Activated CD4-positive, alpha-beta T cell treated with anti-CD3 and anti-CD28 coated beads, Interleukin-2, amount 10 ng/mL, durations not matched to agents 24 days and 14 days (primary cell): ENCODE measurements at regions not wholly inside any gene's neighbourhood (a gene's known extent, or its start where the extent isn't known, plus 50 kb on each side); places are given as distances from the start of the nearest gene placed in this dataset.
"Not testable (repeated sequence)": the region's sequence is repeated elsewhere in the genome, so short reads cannot be mapped to it uniquely, and the experiment has no call there.

Experiments used
- DNase-seq: peaks from one replicate; pipeline ENCODE4 v3.0.0; 2022
- H3K27ac Mint-ChIP-seq: one replicate; pipeline ENCODE4 v1.8.0; 2022; ENCODE audit warnings: mild to moderate bottlenecking, mixed read lengths
- H3K27me3 Mint-ChIP-seq: one replicate; pipeline ENCODE4 v1.8.0; 2022; ENCODE audit warnings: mixed read lengths
- H3K36me3 Mint-ChIP-seq: one replicate; pipeline ENCODE4 v1.8.0; 2022; ENCODE audit warnings: low read depth, mild to moderate bottlenecking, mixed read lengths
- H3K4me1 Mint-ChIP-seq: one replicate; pipeline ENCODE4 v1.8.0; 2021; ENCODE audit warnings: mixed read lengths
- H3K4me3 Mint-ChIP-seq: one replicate; pipeline ENCODE4 v1.8.0; 2022; ENCODE audit warnings: mild to moderate bottlenecking, moderate library complexity, mixed read lengths
- H3K9me3 Mint-ChIP-seq: one replicate; pipeline ENCODE4 v1.8.0; 2021; ENCODE audit warnings: mixed read lengths
- intact Hi-C: fragments of 100-400 bp; cut with micrococcal nuclease; formaldehyde crosslinking; loops from one replicate; pipeline ENCODE4 v1.15.1; 2023

- intact Hi-C loops: no loop called here
- H3K9me3 Mint-ChIP-seq: no peaks in the 10 kb centered on the region
- H3K4me3 Mint-ChIP-seq: no peak overlapping the region
- DNase-seq: no peak
- no peaks in the 10 kb centered on the region for H3K4me1 Mint-ChIP-seq
- no peak overlapping the region for H3K27ac Mint-ChIP-seq
- H3K36me3 Mint-ChIP-seq: no peaks in the 10 kb centered on the region
- no peaks in the 10 kb centered on the region for H3K27me3 Mint-ChIP-seq
Measured at GRCh38 chr7:136292365-136292764, 315.2 kb upstream of the MTPN start.

GRCh38 chr7:136290351-136290750, 313.2 kb upstream of the MTPN start:
- intact Hi-C loops: no loop called here
- Mint-ChIP-seq H3K36me3 (no peaks in the 10 kb centered on the region), H3K9me3 (no peaks in the 10 kb centered on the region), H3K4me3 (no peak overlapping the region), H3K27ac (no peak overlapping the region), H3K4me1 (no peaks in the 10 kb centered on the region), H3K27me3 (no peaks in the 10 kb centered on the region)
- no peak for DNase-seq

GRCh38 chr7:136278057-136278456, 300.9 kb upstream of the MTPN start:
- H3K4me3 Mint-ChIP-seq: no peak overlapping the region
- no peaks in the 10 kb centered on the region for H3K4me1 Mint-ChIP-seq
- H3K36me3 Mint-ChIP-seq: no peaks in the 10 kb centered on the region
- no peaks in the 10 kb centered on the region for H3K9me3 Mint-ChIP-seq
- H3K27ac Mint-ChIP-seq: no peak overlapping the region
- intact Hi-C loops: no loop called here
- no peaks in the 10 kb centered on the region for H3K27me3 Mint-ChIP-seq
- no peak for DNase-seq

- no peaks in the 10 kb centered on the region for H3K36me3 Mint-ChIP-seq
- intact Hi-C loops: no loop called here
- no peak overlapping the region for H3K27ac Mint-ChIP-seq
Measured at GRCh38 chr7:136275794-136276193, 298.6 kb upstream of the MTPN start.

GRCh38 chr7:136274636-136275345, 297.6 kb upstream of the MTPN start:
- H3K36me3 Mint-ChIP-seq: no peaks in the 10 kb centered on the region
- H3K9me3 Mint-ChIP-seq: no peaks in the 10 kb centered on the region
- no peak for DNase-seq
- no peak overlapping the region for H3K4me3 Mint-ChIP-seq
- no peak overlapping the region for H3K27ac Mint-ChIP-seq
- no peaks in the 10 kb centered on the region for H3K4me1 Mint-ChIP-seq
- intact Hi-C loops: no loop called here
- no peaks in the 10 kb centered on the region for H3K27me3 Mint-ChIP-seq

More at GRCh38 chr7:136275794-136276193, 298.6 kb upstream of the MTPN start:
- H3K9me3 Mint-ChIP-seq: no peaks in the 10 kb centered on the region
- H3K4me1 Mint-ChIP-seq: no peaks in the 10 kb centered on the region
- H3K4me3 Mint-ChIP-seq: no peak overlapping the region
- no peak for DNase-seq
- H3K27me3 Mint-ChIP-seq: no peaks in the 10 kb centered on the region

- H3K27me3 Mint-ChIP-seq: no peaks in the 10 kb centered on the region
- no peak overlapping the region for H3K27ac Mint-ChIP-seq
- intact Hi-C loops: no loop called here
- no peaks in the 10 kb centered on the region for H3K36me3 Mint-ChIP-seq
- H3K4me3 Mint-ChIP-seq: no peak overlapping the region
- peaks cover 4% of the 10 kb centered on the region for H3K9me3 Mint-ChIP-seq
- no peaks in the 10 kb centered on the region for H3K4me1 Mint-ChIP-seq
- DNase-seq: no peak
Measured at GRCh38 chr7:136272934-136273333, 295.8 kb upstream of the MTPN start.

GRCh38 chr7:136267822-136268221, 290.7 kb upstream of the MTPN start:
- no peak overlapping the region for H3K27ac Mint-ChIP-seq
- no peak for DNase-seq
- no peak overlapping the region for H3K4me3 Mint-ChIP-seq

GRCh38 chr7:136266457-136266856, 289.3 kb upstream of the MTPN start:
- DNase-seq: no peak
- no peaks in the 10 kb centered on the region for H3K4me1 Mint-ChIP-seq
- H3K4me3 Mint-ChIP-seq: no peak overlapping the region

More at GRCh38 chr7:136267822-136268221, 290.7 kb upstream of the MTPN start:
- intact Hi-C loops: no loop called here
- H3K9me3 Mint-ChIP-seq: peaks cover 18% of the 10 kb centered on the region
- no peaks in the 10 kb centered on the region for H3K27me3 Mint-ChIP-seq
- no peaks in the 10 kb centered on the region for H3K4me1 Mint-ChIP-seq
- no peaks in the 10 kb centered on the region for H3K36me3 Mint-ChIP-seq

GRCh38 chr7:136264304-136264703, 287.1 kb upstream of the MTPN start:
- peaks cover 23% of the 10 kb centered on the region for H3K9me3 Mint-ChIP-seq
- intact Hi-C loops, H3K36me3 Mint-ChIP-seq, H3K27ac Mint-ChIP-seq, H3K4me3 Mint-ChIP-seq, DNase-seq, H3K27me3 Mint-ChIP-seq, H3K4me1 Mint-ChIP-seq: not testable (repeated sequence)

More at GRCh38 chr7:136266457-136266856, 289.3 kb upstream of the MTPN start:
- intact Hi-C loops: no loop called here
- Mint-ChIP-seq H3K27me3 (no peaks in the 10 kb centered on the region), H3K27ac (no peak overlapping the region), H3K36me3 (no peaks in the 10 kb centered on the region), H3K9me3 (peaks cover 23% of the 10 kb centered on the region)

- H3K27me3 Mint-ChIP-seq, H3K27ac Mint-ChIP-seq, DNase-seq, intact Hi-C loops, H3K36me3 Mint-ChIP-seq, H3K4me1 Mint-ChIP-seq, H3K4me3 Mint-ChIP-seq: not testable (repeated sequence)
- peaks cover 22% of the 10 kb centered on the region for H3K9me3 Mint-ChIP-seq
Measured at GRCh38 chr7:136263112-136263860, 286.1 kb upstream of the MTPN start.

- H3K27ac Mint-ChIP-seq, DNase-seq, H3K36me3 Mint-ChIP-seq, H3K4me1 Mint-ChIP-seq, intact Hi-C loops, H3K27me3 Mint-ChIP-seq, H3K4me3 Mint-ChIP-seq: not testable (repeated sequence)
- peaks cover 14% of the 10 kb centered on the region for H3K9me3 Mint-ChIP-seq
Measured at GRCh38 chr7:136260591-136260990, 283.4 kb upstream of the MTPN start.

- Mint-ChIP-seq H3K4me1 (no peaks in the 10 kb centered on the region), H3K9me3 (peaks cover 9% of the 10 kb centered on the region), H3K27me3 (no peaks in the 10 kb centered on the region), H3K4me3 (no peak overlapping the region), H3K27ac (no peak overlapping the region), H3K36me3 (no peaks in the 10 kb centered on the region)
- intact Hi-C loops: no loop called here
- no peak for DNase-seq
Measured at GRCh38 chr7:136259074-136259473, 281.9 kb upstream of the MTPN start.

- H3K9me3 Mint-ChIP-seq: no peaks in the 10 kb centered on the region
- no peaks in the 10 kb centered on the region for H3K4me1 Mint-ChIP-seq
- H3K27me3 Mint-ChIP-seq: no peaks in the 10 kb centered on the region
- no peak for DNase-seq
- no peaks in the 10 kb centered on the region for H3K36me3 Mint-ChIP-seq
- intact Hi-C loops: no loop called here
- H3K27ac Mint-ChIP-seq: no peak overlapping the region
- H3K4me3 Mint-ChIP-seq: no peak overlapping the region
Measured at GRCh38 chr7:136256491-136256890, 279.3 kb upstream of the MTPN start.

- DNase-seq: no peak
- Mint-ChIP-seq H3K9me3 (no peaks in the 10 kb centered on the region), H3K27me3 (no peaks in the 10 kb centered on the region), H3K4me1 (no peaks in the 10 kb centered on the region), H3K36me3 (no peaks in the 10 kb centered on the region), H3K4me3 (no peak overlapping the region), H3K27ac (no peak overlapping the region)
- intact Hi-C loops: no loop called here
Measured at GRCh38 chr7:136254148-136254547, 277.0 kb upstream of the MTPN start.
